ENCODE measurements at regions not wholly inside any gene's neighbourhood (a gene's known extent, or its start where the extent isn't known, plus 50 kb on each side); places are given as distances from the start of the nearest gene placed in this dataset.
A peak's percentile ranks its signal among the peaks of the same experiment; 100 is the strongest.
"Not testable (repeated sequence)": the region's sequence is repeated elsewhere in the genome, so short reads cannot be mapped to it uniquely, and the experiment has no call there.

- not testable (repeated sequence) for DNase-seq (ENCODE audit: low read depth)
Observed at GRCh38 chr12:124218650-124219049, 76.2 kb upstream of the RFLNA start.

- DNase-seq (ENCODE audit: low read depth) = no peak
Observed at GRCh38 chr12:124222368-124223245, 72.3 kb upstream of the RFLNA start.

DNA sequence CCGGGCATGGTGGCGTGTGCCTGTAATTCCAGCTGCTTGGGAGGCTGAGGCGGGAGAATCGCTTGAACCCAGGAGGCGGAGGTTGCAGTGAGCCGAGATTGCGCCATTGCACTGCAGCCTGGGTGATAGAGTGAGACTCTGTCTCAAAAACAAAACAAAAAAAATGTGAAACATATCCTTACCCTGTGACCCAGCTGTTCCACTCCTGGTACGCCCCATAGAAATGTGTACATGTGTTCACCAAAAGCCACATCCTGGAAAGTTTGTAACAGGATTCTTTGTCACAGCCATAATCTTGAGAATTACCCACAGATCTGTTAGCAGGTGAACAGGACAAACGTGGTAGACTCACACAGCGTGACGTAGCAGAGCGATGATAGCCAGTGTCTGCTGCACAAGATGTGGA, 71.2 kb upstream of the RFLNA start:
- peak; percentile 38 for DNase-seq (ENCODE audit: low read depth)

DNA sequence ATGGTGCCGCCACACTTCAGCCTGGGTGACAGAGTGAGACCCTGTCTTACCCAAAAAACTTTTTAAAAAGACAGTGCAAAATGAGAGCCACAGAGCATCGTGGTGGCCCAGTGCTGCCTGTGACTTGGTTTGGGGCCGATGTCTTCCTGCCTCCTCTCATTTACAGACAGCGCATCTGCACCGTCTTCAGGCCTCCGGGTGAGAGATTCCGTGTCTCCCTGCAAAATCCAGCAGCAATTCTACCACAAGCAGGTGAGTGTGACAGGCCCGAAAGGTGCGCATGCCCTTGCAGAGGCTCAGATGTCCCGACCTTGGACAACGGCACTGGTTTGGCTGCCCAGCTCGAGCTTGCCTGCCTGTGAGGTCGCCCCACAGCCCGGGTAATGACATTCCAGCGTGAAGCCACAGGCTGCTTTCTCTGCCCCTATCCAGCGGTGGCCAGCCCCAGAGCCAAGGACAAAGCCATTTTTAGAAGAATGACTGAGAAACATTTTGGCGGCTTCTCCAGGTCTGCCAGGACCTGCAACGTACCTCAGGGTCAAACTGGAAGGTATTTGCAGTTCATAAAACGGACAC, 70.3 kb upstream of the RFLNA start:
- DNase-seq (ENCODE audit: low read depth) = no peak

GRCh38 chr12:124225730-124226129, 69.2 kb upstream of the RFLNA start:
- no peak for DNase-seq (ENCODE audit: low read depth)

GRCh38 chr12:124227951-124228711, 66.8 kb upstream of the RFLNA start:
- DNase-seq (ENCODE audit: low read depth) = no peak

DNA sequence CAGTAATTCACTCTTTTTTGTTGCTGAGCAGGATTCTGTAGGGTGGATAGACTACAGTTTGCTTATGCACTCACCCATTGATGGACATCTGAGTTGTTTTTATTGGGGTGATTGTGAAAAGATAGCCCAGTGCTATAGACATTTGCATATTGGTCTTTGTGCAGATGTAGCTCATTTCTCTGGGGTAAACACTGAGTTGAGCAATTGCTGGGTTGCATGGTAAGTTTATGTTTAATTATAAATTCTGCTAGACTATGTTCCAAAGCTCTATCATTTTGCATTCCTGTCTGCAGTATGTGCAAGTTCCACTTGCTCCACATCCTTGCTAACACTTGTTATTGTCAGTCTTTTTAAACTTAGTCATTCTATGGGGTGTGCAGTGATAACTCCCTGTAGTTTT, 65.4 kb upstream of the RFLNA start:
- no peak for DNase-seq (ENCODE audit: low read depth)

DNA sequence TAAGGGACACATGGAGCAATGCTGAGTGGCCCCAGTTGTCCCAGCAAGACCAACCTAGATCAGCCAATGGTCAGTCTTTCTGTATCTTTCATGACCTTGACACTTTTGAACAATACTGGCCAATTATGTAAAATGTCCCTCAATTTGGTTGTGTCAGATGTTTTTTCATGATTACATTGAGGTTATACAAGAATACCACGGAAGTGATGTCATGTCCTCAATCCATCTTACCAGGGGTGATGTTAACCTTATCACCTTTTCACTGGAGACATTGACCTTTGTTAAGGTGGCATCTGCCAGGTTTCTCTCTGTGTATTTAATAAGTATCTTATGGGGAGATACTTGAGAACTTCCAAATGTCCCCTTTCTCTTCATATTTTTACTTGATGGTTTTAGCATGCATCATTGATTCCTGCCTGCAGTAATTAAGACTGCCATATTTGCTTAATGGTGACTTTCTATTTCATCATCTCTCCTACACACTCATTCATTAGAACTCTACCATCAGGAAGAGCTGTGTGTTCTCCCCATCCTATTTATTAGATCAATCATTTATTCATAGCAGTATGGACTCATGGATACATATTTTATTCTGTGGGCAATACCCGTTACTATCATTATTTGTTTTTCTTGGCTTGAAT, 64.7 kb upstream of the RFLNA start:
- no peak for DNase-seq (ENCODE audit: low read depth)

- DNase-seq (ENCODE audit: low read depth) = no peak
Observed at GRCh38 chr12:124230789-124231188, 64.1 kb upstream of the RFLNA start.

- DNase-seq (ENCODE audit: low read depth) = no peak
Observed at GRCh38 chr12:124231980-124232653, 62.8 kb upstream of the RFLNA start.

- no peak for DNase-seq (ENCODE audit: low read depth)
Observed at GRCh38 chr12:124232654-124232987, 62.3 kb upstream of the RFLNA start.

DNA sequence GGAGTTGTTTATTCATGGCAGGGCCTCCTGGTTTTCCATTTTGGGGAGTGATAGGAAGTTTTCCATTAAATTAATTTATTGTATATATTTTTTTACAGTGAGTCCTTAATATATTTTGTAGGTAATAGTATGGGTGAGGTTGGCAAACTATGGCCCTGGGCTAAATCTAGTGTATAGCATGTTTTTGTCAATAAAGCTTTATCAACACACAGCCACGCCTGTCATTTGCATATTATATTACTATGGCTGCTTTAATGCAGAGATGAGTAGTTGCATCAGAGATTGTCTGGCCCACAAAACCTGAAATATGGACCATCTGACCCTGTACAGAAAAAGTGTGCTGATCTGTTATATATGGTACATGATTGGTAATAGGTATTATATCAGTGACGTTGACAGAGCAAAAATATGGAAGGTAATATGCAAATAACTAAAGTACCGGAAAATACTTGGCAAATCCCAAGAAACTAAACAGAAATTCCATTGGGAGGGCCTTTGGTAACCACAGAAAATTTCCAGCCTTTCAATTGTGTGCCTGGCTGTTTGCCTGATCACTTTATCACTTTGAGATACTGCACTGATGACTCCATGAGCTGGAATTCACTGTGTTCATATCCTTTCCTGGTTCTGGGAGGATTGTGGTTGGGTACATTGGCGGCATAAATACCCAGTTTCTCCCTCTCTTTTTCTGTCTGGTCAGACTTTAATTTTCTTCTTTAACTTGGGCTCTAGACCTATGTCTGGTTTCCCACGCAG, 61.7 kb upstream of the RFLNA start:
- peak; percentile 92 for DNase-seq (ENCODE audit: low read depth)

- DNase-seq (ENCODE audit: low read depth) = peak; percentile 85
Observed at GRCh38 chr12:124233846-124234640, 60.9 kb upstream of the RFLNA start.

- peak; percentile 74 for DNase-seq (ENCODE audit: low read depth)
Observed at GRCh38 chr12:124236625-124237031, 58.3 kb upstream of the RFLNA start.

DNA sequence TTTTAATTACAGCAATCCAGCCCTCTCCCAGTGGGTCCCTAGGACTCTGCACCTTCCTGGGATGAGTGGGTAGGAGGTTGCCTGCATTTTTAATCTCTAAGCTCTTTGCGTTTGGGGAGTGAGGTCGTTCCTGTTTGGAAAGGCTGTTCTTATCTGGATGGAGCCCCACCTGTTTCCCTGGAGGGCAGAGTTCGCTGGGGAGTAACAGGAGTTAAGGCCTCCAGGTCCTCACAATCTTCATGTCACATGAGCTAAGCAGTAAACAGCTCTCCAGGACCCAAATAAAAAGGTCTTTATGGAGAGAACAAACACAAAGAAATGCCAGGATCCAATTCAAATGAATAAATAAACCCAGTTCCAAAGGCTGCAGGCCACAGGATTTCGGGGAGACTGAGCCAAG, 56.0 kb upstream of the RFLNA start:
- DNase-seq (ENCODE audit: low read depth) = no peak

DNA sequence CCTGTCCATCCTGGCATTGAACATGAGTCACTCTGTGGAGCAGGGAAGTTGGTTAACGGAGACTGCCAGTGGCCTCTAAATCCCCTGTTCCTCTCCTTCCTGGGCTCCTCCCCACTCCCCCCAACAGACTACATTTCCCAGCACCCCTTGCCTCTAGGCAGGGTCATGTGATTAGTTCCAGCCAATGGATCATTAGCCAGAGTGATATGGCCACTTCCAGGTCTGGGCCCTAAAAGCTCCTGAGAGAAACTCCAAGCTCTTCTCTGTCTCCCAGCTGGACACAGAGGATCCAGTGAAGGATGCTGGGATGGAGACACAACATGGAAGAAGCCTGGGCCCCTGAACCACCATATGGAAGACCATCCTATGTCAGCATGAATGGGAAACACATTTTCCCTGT, 54.4 kb upstream of the RFLNA start:
- DNase-seq (ENCODE audit: low read depth) = peak; percentile 29

- no peak for DNase-seq (ENCODE audit: low read depth)
Observed at GRCh38 chr12:124241776-124242528, 52.9 kb upstream of the RFLNA start.

- DNase-seq (ENCODE audit: low read depth) = no peak
Observed at GRCh38 chr12:124242529-124243065, 52.3 kb upstream of the RFLNA start.

GRCh38 chr12:124243936-124244335, 51.0 kb upstream of the RFLNA start:
- no peak for DNase-seq (ENCODE audit: low read depth)
